MM.1S (cell line): ENCODE measurements at regions not wholly inside any gene's neighbourhood (a gene's known extent, or its start where the extent isn't known, plus 50 kb on each side); places are given as distances from the start of the nearest gene placed in this dataset.

ENCODE experiments used
- DNase-seq: peaks from one replicate; pipeline ENCODE4 v3.0.0-alpha.2; 2015
- H2AFZ ChIP-seq: fragments of 300-600 bp; sonication (generic); 2 replicates; pipeline ENCODE4 v1.6.0; 2016; ENCODE audit warnings: antibody characterized with exemption, low read length
- H3F3A ChIP-seq: fragments of 300-600 bp; sonication (generic); 2 replicates; pipeline ENCODE4 v1.6.1; 2016; ENCODE audit warnings: mild to moderate bottlenecking, antibody characterized with exemption, low read length, moderate library complexity, mixed read lengths; ENCODE audit not compliant: insufficient read depth
- H3K27ac ChIP-seq: fragments of 300-600 bp; sonication (generic); 2 replicates; pipeline ENCODE4 v1.5.1; 2016; ENCODE audit warnings: mild to moderate bottlenecking, low read length
- H3K27me3 ChIP-seq: fragments of 300-600 bp; sonication (generic); replicated peaks from 2 replicates; pipeline ENCODE4 v1.6.0; 2016; ENCODE audit warnings: low read length; ENCODE audit not compliant: insufficient read depth
- H3K36me3 ChIP-seq: fragments of 300-600 bp; sonication (generic); replicated peaks from 2 replicates; pipeline ENCODE4 v1.6.1; 2016; ENCODE audit warnings: mild to moderate bottlenecking, low read length, mixed read lengths; ENCODE audit not compliant: insufficient read depth
- H3K4me1 ChIP-seq: fragments of 300-600 bp; sonication (generic); 2 replicates; pipeline ENCODE4 v1.6.1; 2016; ENCODE audit warnings: low read length, mixed read lengths
- H3K4me2 ChIP-seq: fragments of 300-600 bp; sonication (generic); 2 replicates; pipeline ENCODE4 v1.6.0; 2016; ENCODE audit warnings: low read depth, low read length
- H3K4me3 ChIP-seq: fragments of 300-600 bp; sonication (generic); 2 replicates; pipeline ENCODE4 v1.5.1; 2016; ENCODE audit warnings: low read length, mixed read lengths
- H3K79me2 ChIP-seq: fragments of 300-600 bp; sonication (generic); 2 replicates; pipeline ENCODE4 v1.6.1; 2016; ENCODE audit warnings: mixed run types, low read length, mixed read lengths
- H3K9ac ChIP-seq: fragments of 300-600 bp; sonication (generic); 2 replicates; pipeline ENCODE4 v1.6.1; 2016; ENCODE audit warnings: low read length, mixed read lengths
- H3K9me2 ChIP-seq: fragments of 300-600 bp; sonication (generic); replicated peaks from 2 replicates; pipeline ENCODE4 v1.6.1; 2016; ENCODE audit warnings: mild to moderate bottlenecking, low read length, mixed read lengths; ENCODE audit not compliant: insufficient read depth
- H3K9me3 ChIP-seq: fragments of 300-600 bp; sonication (generic); replicated peaks from 2 replicates; pipeline ENCODE4 v1.6.1; 2016; ENCODE audit warnings: mild to moderate bottlenecking, low read length, mixed read lengths; ENCODE audit not compliant: insufficient read depth
- H4K20me1 ChIP-seq: fragments of 300-600 bp; sonication (generic); 2 replicates; pipeline ENCODE4 v1.6.1; 2016; ENCODE audit warnings: mild to moderate bottlenecking, low read length, moderate library complexity, mixed read lengths; ENCODE audit not compliant: insufficient read depth
- CTCF ChIP-seq: fragments of 300-600 bp; sonication (generic); IDR thresholded peaks from 2 replicates; pipeline ENCODE4 v1.5.1; 2016; ENCODE audit warnings: antibody characterized with exemption, low read length, mixed read lengths
- EZH2 ChIP-seq: fragments of 300-600 bp; sonication (generic); optimal IDR thresholded peaks from 2 replicates; pipeline ENCODE3; 2017; ENCODE audit warnings: low read depth, mild to moderate bottlenecking, antibody characterized with exemption, low read length, mixed read lengths
- EZH2phosphoT487 ChIP-seq: fragments of 300-600 bp; sonication (generic); IDR thresholded peaks from 2 replicates; pipeline ENCODE4 v1.6.1; 2018; ENCODE audit warnings: antibody characterized with exemption, low read length

- Histone ChIP-seq H3K27me3 (no peaks in the 10 kb centered on the region), H2AFZ (no peak overlapping the region), H3K36me3 (no peaks in the 10 kb centered on the region), H3K9ac (no peak overlapping the region), H3K79me2 (no peaks in the 10 kb centered on the region), H3K27ac (no peak overlapping the region), H3K9me3 (no peaks in the 10 kb centered on the region), H3K9me2 (no peaks in the 10 kb centered on the region), H3F3A (no peaks in the 10 kb centered on the region), H4K20me1 (no peaks in the 10 kb centered on the region), H3K4me2 (no peak overlapping the region), H3K4me1 (no peaks in the 10 kb centered on the region), H3K4me3 (no peak overlapping the region)
- DNase-seq, result no peak
- TF ChIP-seq EZH2phosphoT487 (no peak), CTCF (no peak), EZH2 (no peak)
Observed at GRCh38 chr2:136452528-136452927, 312.8 kb upstream of the THSD7B start.

- H3K4me3 ChIP-seq, result no peak overlapping the region
- H3K79me2 ChIP-seq, result no peaks in the 10 kb centered on the region
- H3K27ac ChIP-seq, result no peak overlapping the region
- no peaks in the 10 kb centered on the region for H3K4me1 ChIP-seq
- H4K20me1 ChIP-seq, result no peaks in the 10 kb centered on the region
- H2AFZ ChIP-seq, result no peak overlapping the region
- DNase-seq, result no peak
- no peaks in the 10 kb centered on the region for H3K36me3 ChIP-seq
- no peaks in the 10 kb centered on the region for H3K27me3 ChIP-seq
- TF ChIP-seq EZH2 (no peak), CTCF (no peak), EZH2phosphoT487 (no peak)
- no peak overlapping the region for H3K9ac ChIP-seq
- H3K4me2 ChIP-seq, result no peak overlapping the region
- H3F3A ChIP-seq, result no peaks in the 10 kb centered on the region
- no peaks in the 10 kb centered on the region for H3K9me3 ChIP-seq
- H3K9me2 ChIP-seq, result no peaks in the 10 kb centered on the region
Observed at GRCh38 chr2:136448986-136449780, 316.2 kb upstream of the THSD7B start.

GRCh38 chr2:136448432-136448831 is 316.9 kb upstream of the THSD7B start:
- H3K4me3 ChIP-seq, result no peak overlapping the region
- no peak overlapping the region for H3K27ac ChIP-seq
- H4K20me1 ChIP-seq, result no peaks in the 10 kb centered on the region
- H3F3A ChIP-seq, result no peaks in the 10 kb centered on the region
- H2AFZ ChIP-seq, result no peak overlapping the region
- no peaks in the 10 kb centered on the region for H3K9me2 ChIP-seq
- no peaks in the 10 kb centered on the region for H3K27me3 ChIP-seq
- H3K9me3 ChIP-seq, result no peaks in the 10 kb centered on the region
- DNase-seq, result no peak
- H3K36me3 ChIP-seq, result no peaks in the 10 kb centered on the region
- no peak overlapping the region for H3K9ac ChIP-seq
- TF ChIP-seq EZH2, result no peak
- TF ChIP-seq EZH2phosphoT487, result no peak
- TF ChIP-seq CTCF, result no peak
- H3K4me1 ChIP-seq, result no peaks in the 10 kb centered on the region
- H3K79me2 ChIP-seq, result no peaks in the 10 kb centered on the region
- no peak overlapping the region for H3K4me2 ChIP-seq
